Activated B cell treated with CpG ODN at 0.5 μM for 24 hours (primary cell): ENCODE measurements at regions not wholly inside any gene's neighbourhood (a gene's known extent, or its start where the extent isn't known, plus 50 kb on each side); places are given as distances from the start of the nearest gene placed in this dataset.
"Not testable (repeated sequence)": the region's sequence is repeated elsewhere in the genome, so short reads cannot be mapped to it uniquely, and the experiment has no call there.

Experiments used
- ATAC-seq: fragments of 200-7000 bp; cut with Tn5 transposase; one replicate; pipeline ENCODE4 v1.10.0; 2021; ENCODE audit warnings: low read depth, mild to moderate bottlenecking, moderate library complexity
- CTCF ChIA-PET: fragments of 350-600 bp; sonication (Branson Sonifier 250); formaldehyde crosslinking; loops from one replicate; lab custom pipeline; 2021; ENCODE audit warnings: antibody characterized with exemption; lab: Charles Lee
- POLR2A ChIA-PET: fragments of 350-600 bp; sonication (Branson Sonifier 250); formaldehyde crosslinking; loops from one replicate; lab custom pipeline; 2021; ENCODE audit warnings: antibody characterized with exemption; lab: Charles Lee
- DNase-seq: peaks from one replicate; pipeline ENCODE4 v3.0.0; 2022
- H3K27ac Mint-ChIP-seq: one replicate; pipeline ENCODE4 v1.8.0; 2020; ENCODE audit warnings: mixed read lengths
- H3K27me3 Mint-ChIP-seq: one replicate; pipeline ENCODE4 v1.8.0; 2021; ENCODE audit warnings: mixed read lengths
- H3K36me3 Mint-ChIP-seq: one replicate; pipeline ENCODE4 v1.8.0; 2021; ENCODE audit warnings: low read depth, mixed read lengths
- H3K4me1 Mint-ChIP-seq: one replicate; pipeline ENCODE4 v1.8.0; 2021; ENCODE audit warnings: mixed read lengths
- H3K4me3 Mint-ChIP-seq: one replicate; pipeline ENCODE4 v1.8.0; 2020; ENCODE audit warnings: mild to moderate bottlenecking, mixed read lengths
- H3K9me3 Mint-ChIP-seq: one replicate; pipeline ENCODE4 v1.8.0; 2020; ENCODE audit warnings: mixed read lengths
- intact Hi-C: fragments of 100-400 bp; cut with micrococcal nuclease; formaldehyde crosslinking; loops from one replicate; pipeline ENCODE4 v1.15.1; 2024
- TF ChIP-seq, protein P1 (sequence below): fragments of 200-600 bp; IDR thresholded peaks from one replicate; pipeline ENCODE4 v1.8.0; 2022; ENCODE audit warnings: antibody characterized with exemption, mild to moderate bottlenecking

GRCh38 chr15:29514926-29515325, 245.3 kb upstream of the NSMCE3 start:
- CTCF ChIA-PET = no interaction called here
- no peak for ATAC-seq
- Mint-ChIP-seq H3K36me3 (no peaks in the 10 kb centered on the region), H3K27me3 (no peaks in the 10 kb centered on the region), H3K27ac (no peak overlapping the region), H3K4me3 (no peak overlapping the region), H3K4me1 (no peaks in the 10 kb centered on the region), H3K9me3 (peaks cover 16% of the 10 kb centered on the region)
- POLR2A ChIA-PET = no interaction called here
- TF ChIP-seq, protein P1, sequence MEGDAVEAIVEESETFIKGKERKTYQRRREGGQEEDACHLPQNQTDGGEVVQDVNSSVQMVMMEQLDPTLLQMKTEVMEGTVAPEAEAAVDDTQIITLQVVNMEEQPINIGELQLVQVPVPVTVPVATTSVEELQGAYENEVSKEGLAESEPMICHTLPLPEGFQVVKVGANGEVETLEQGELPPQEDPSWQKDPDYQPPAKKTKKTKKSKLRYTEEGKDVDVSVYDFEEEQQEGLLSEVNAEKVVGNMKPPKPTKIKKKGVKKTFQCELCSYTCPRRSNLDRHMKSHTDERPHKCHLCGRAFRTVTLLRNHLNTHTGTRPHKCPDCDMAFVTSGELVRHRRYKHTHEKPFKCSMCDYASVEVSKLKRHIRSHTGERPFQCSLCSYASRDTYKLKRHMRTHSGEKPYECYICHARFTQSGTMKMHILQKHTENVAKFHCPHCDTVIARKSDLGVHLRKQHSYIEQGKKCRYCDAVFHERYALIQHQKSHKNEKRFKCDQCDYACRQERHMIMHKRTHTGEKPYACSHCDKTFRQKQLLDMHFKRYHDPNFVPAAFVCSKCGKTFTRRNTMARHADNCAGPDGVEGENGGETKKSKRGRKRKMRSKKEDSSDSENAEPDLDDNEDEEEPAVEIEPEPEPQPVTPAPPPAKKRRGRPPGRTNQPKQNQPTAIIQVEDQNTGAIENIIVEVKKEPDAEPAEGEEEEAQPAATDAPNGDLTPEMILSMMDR = no peak
- no peak for DNase-seq
- intact Hi-C loops = no loop called here

GRCh38 chr15:29511663-29512062, 242.0 kb upstream of the NSMCE3 start:
- Mint-ChIP-seq H3K27me3 (no peaks in the 10 kb centered on the region), H3K4me1 (no peaks in the 10 kb centered on the region)
- CTCF ChIA-PET = no interaction called here

DNA sequence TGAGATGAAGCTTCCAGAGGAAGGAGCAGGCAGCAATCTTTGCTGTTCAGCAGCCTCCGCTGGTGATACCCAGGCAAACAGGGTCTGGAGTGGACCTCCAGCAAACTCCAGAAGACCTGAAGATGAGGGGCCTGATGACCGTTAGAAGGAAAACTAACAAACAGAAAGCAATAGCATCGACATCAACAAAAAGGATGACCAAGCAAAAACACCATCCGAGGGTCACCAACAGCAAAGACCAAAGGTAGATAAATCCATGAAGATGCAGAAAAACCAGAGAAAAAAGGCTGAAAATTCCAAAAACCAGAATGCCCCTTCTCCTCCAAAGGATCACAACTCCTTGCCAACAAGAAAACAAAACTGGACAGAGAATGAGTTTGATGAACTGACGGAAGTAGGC, 235.9 kb upstream of the NSMCE3 start:
- POLR2A ChIA-PET, H3K27ac Mint-ChIP-seq, DNase-seq, CTCF ChIA-PET, H3K4me1 Mint-ChIP-seq, ATAC-seq, H3K36me3 Mint-ChIP-seq, H3K27me3 Mint-ChIP-seq, H3K4me3 Mint-ChIP-seq, intact Hi-C loops: not testable (repeated sequence)
- peaks cover 23% of the 10 kb centered on the region for H3K9me3 Mint-ChIP-seq

More at GRCh38 chr15:29511663-29512062, 242.0 kb upstream of the NSMCE3 start:
- Mint-ChIP-seq H3K27ac (no peak overlapping the region), H3K4me3 (no peak overlapping the region), H3K9me3 (peaks cover 15% of the 10 kb centered on the region), H3K36me3 (no peaks in the 10 kb centered on the region)
- no peak for DNase-seq
- POLR2A ChIA-PET = no interaction called here
- TF ChIP-seq, protein P1 = no peak
- ATAC-seq = no peak
- intact Hi-C loops = no loop called here

DNA sequence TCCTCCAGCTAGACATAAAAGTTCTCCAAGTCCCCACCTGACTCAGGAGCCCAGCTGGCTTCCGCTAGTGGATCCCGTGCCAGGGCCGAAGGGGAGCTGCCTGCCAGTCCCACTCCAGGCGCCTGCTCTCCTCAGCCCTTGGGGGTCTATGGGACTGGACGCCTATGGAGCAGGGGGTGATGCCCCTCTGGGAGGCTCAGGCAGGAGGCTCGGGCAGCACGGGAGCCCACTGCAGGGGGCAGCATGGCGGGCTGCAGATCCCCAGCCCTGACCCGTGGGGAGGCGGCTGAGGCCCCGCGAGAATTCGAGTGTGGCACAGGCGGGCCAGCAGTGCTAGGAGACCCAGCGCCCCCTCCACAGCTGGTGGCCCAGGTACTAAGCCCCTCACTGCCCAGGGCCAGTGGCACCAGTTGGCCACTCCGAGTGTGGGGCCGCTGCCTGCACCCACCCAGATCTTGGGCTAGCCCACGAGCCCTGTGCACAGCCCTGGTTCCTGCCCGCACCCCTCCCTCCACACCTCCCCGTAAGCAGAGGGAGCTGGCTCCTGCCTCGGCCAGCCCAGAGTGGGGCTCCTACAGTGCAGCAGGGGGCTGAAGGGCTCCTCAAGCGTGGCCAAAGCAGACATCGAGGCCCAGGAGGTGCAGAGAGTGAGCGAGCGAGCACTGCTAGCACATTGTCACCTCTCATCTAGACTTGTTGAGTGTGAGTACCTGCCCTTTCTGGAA, 221.3 kb upstream of the NSMCE3 start:
- ATAC-seq = no peak
- H3K4me3 Mint-ChIP-seq = no peak overlapping the region

DNA sequence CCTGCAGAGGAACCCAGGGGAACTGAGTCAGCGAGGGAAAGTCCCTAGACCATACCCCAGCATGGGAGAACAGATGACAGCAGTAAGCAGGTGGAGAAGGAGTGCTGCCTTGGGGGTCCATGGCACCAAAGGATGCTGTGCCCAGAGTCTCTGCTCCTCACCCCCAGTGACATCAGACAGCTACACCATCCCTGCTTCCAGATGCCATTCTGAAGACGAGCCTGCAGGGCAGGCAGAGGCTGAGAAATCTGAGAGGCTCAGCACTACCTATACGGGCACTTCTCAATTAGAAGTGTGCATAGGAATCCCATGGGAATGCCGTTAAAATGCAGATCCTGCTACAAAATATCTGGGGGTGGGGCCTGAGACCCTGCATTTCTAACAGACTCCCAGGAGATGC, 211.3 kb upstream of the NSMCE3 start:
- no peak for ATAC-seq
- CTCF ChIA-PET = no interaction called here
- H3K27ac Mint-ChIP-seq = no peak overlapping the region
- TF ChIP-seq, protein P1 = no peak
- H3K4me1 Mint-ChIP-seq = no peaks in the 10 kb centered on the region
- no peaks in the 10 kb centered on the region for H3K36me3 Mint-ChIP-seq
- H3K27me3 Mint-ChIP-seq = peaks cover 2% of the 10 kb centered on the region
- DNase-seq = no peak
- POLR2A ChIA-PET = no interaction called here
- no peaks in the 10 kb centered on the region for H3K9me3 Mint-ChIP-seq
- H3K4me3 Mint-ChIP-seq = no peak overlapping the region
- intact Hi-C loops = no loop called here

More for the DNA sequence above, 221.3 kb upstream of the NSMCE3 start:
- DNase-seq = no peak
- no peaks in the 10 kb centered on the region for H3K36me3 Mint-ChIP-seq
- TF ChIP-seq, protein P1 = no peak
- intact Hi-C loops = no loop called here
- POLR2A ChIA-PET = no interaction called here
- no peaks in the 10 kb centered on the region for H3K27me3 Mint-ChIP-seq
- no peak overlapping the region for H3K27ac Mint-ChIP-seq
- H3K9me3 Mint-ChIP-seq = peaks cover 2% of the 10 kb centered on the region
- no peaks in the 10 kb centered on the region for H3K4me1 Mint-ChIP-seq
- CTCF ChIA-PET = no interaction called here
